Karpas-422 (cell line): ENCODE measurements at regions not wholly inside any gene's neighbourhood (a gene's known extent, or its start where the extent isn't known, plus 50 kb on each side); places are given as distances from the start of the nearest gene placed in this dataset.

Experiments used
- DNase-seq: peaks from one replicate; pipeline ENCODE4 v3.0.0-alpha.2; 2015
- H2AFZ ChIP-seq: fragments of 200-600 bp; sonication (generic); 2 replicates; pipeline ENCODE4 v1.6.1; 2014; ENCODE audit warnings: antibody characterized with exemption, low read length, mixed read lengths
- H3K27ac ChIP-seq: fragments of 200-600 bp; sonication (generic); 2 replicates; pipeline ENCODE4 v1.5.1; 2014; ENCODE audit warnings: mild to moderate bottlenecking, low read length, moderate library complexity
- H3K27me3 ChIP-seq: fragments of 200-600 bp; sonication (generic); 2 replicates; pipeline ENCODE4 v1.6.1; 2014; ENCODE audit warnings: low read length, mixed read lengths
- H3K36me3 ChIP-seq: fragments of 200-600 bp; sonication (generic); 2 replicates; pipeline ENCODE4 v1.6.1; 2014; ENCODE audit warnings: low read length, mixed read lengths; ENCODE audit not compliant: insufficient read depth
- H3K4me1 ChIP-seq: fragments of 200-600 bp; sonication (generic); 2 replicates; pipeline ENCODE4 v1.6.1; 2014; ENCODE audit warnings: mild to moderate bottlenecking, low read length, mixed read lengths
- H3K4me2 ChIP-seq: fragments of 200-600 bp; sonication (generic); 2 replicates; pipeline ENCODE4 v1.6.1; 2014; ENCODE audit warnings: low read length, low read depth, mild to moderate bottlenecking; ENCODE audit not compliant: poor library complexity, severe bottlenecking
- H3K4me3 ChIP-seq: fragments of 200-600 bp; sonication (generic); 2 replicates; pipeline ENCODE4 v1.5.1; 2014; ENCODE audit warnings: mild to moderate bottlenecking, antibody characterized with exemption, low read length, mixed read lengths
- H3K79me2 ChIP-seq: fragments of 200-600 bp; sonication (generic); 2 replicates; pipeline ENCODE4 v1.6.1; 2014; ENCODE audit warnings: mild to moderate bottlenecking, low read length, mixed read lengths
- H3K9ac ChIP-seq: fragments of 200-600 bp; sonication (generic); 2 replicates; pipeline ENCODE4 v1.6.0; 2014; ENCODE audit warnings: low read length
- H3K9me2 ChIP-seq: fragments of 200-600 bp; sonication (generic), shearing (Covaris generic); replicated peaks from 2 replicates; pipeline ENCODE4 v1.6.0; 2014; ENCODE audit warnings: mild to moderate bottlenecking, low read length, moderate library complexity; ENCODE audit not compliant: insufficient read depth
- H3K9me3 ChIP-seq: fragments of 300-700, 200-600 bp; sonication (generic); 2 replicates; pipeline ENCODE4 v1.6.1; 2014; ENCODE audit warnings: low read length, mixed read lengths
- H4K20me1 ChIP-seq: fragments of 200-600 bp; sonication (generic); 2 replicates; pipeline ENCODE4 v1.6.1; 2014; ENCODE audit warnings: mild to moderate bottlenecking, antibody characterized with exemption, low read length, low read depth; ENCODE audit not compliant: insufficient read depth

GRCh38 chr9:92183449-92183848 lies 68.2 kb upstream of the SPTLC1 start:
- no peaks in the 10 kb centered on the region for H3K9me3 ChIP-seq
- no peaks in the 10 kb centered on the region for H4K20me1 ChIP-seq
- H3K27me3 ChIP-seq = no peaks in the 10 kb centered on the region
- no peak for DNase-seq
- peaks cover 12% of the 10 kb centered on the region for H3K4me1 ChIP-seq
- no peak overlapping the region for H2AFZ ChIP-seq
- no peak overlapping the region for H3K4me2 ChIP-seq
- no peaks in the 10 kb centered on the region for H3K9me2 ChIP-seq
- no peak overlapping the region for H3K9ac ChIP-seq
- H3K79me2 ChIP-seq = no peaks in the 10 kb centered on the region
- H3K27ac ChIP-seq = no peak overlapping the region
- H3K4me3 ChIP-seq = no peak overlapping the region
- H3K36me3 ChIP-seq = no peaks in the 10 kb centered on the region

- peaks cover 12% of the 10 kb centered on the region for H3K4me1 ChIP-seq
- no peaks in the 10 kb centered on the region for H3K36me3 ChIP-seq
- no peak for DNase-seq
- H3K9me3 ChIP-seq = no peaks in the 10 kb centered on the region
- H3K9me2 ChIP-seq = no peaks in the 10 kb centered on the region
- no peak overlapping the region for H3K9ac ChIP-seq
- H3K27ac ChIP-seq = no peak overlapping the region
- H3K4me3 ChIP-seq = no peak overlapping the region
- H3K4me2 ChIP-seq = no peak overlapping the region
- H3K79me2 ChIP-seq = no peaks in the 10 kb centered on the region
- H4K20me1 ChIP-seq = no peaks in the 10 kb centered on the region
- H2AFZ ChIP-seq = no peak overlapping the region; the same call in 1 of the 2 replicates
- no peaks in the 10 kb centered on the region for H3K27me3 ChIP-seq
Measured at GRCh38 chr9:92181296-92181695, 66.1 kb upstream of the SPTLC1 start.

DNA sequence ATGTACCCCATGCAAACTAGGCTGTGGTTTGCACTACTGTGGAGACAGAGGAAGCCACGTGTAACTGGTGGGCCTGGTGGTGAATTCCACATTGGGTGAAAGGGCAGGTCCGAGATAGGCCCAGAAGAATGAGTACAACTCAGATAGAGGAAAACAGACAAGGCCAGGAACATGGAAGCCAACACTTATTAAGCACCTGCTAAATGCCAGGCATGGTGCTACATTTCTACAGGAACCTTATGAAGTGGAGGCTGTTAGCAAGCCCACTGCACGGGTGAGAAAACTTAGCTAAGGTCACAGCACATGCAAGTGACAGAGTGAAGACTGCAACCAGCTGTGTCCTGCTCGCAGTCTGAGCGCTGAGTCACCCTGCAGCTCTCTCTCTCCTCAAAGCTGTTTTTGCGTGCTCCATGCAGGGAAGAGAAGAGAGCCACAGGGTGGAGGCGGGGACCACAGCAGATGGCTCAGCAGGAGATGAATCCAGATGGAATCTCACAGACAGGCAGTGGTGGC lies 65.5 kb upstream of the SPTLC1 start:
- H3K9me2 ChIP-seq = no peaks in the 10 kb centered on the region
- no peak overlapping the region; the same call in 1 of the 2 replicates for H2AFZ ChIP-seq
- no peak overlapping the region for H3K4me2 ChIP-seq
- H3K9ac ChIP-seq = no peak overlapping the region
- no peak overlapping the region for H3K4me3 ChIP-seq
- H3K4me1 ChIP-seq = peaks cover 12% of the 10 kb centered on the region
- H3K79me2 ChIP-seq = no peaks in the 10 kb centered on the region
- H3K27ac ChIP-seq = no peak overlapping the region
- peak; percentile 46 for DNase-seq
- H3K27me3 ChIP-seq = no peaks in the 10 kb centered on the region
- no peaks in the 10 kb centered on the region for H4K20me1 ChIP-seq
- no peaks in the 10 kb centered on the region for H3K36me3 ChIP-seq
- H3K9me3 ChIP-seq = no peaks in the 10 kb centered on the region

- H3K27ac ChIP-seq = no peak overlapping the region
- no peak overlapping the region for H2AFZ ChIP-seq
- peaks cover 12% of the 10 kb centered on the region for H3K4me1 ChIP-seq
- H3K4me3 ChIP-seq = no peak overlapping the region
- no peak overlapping the region for H3K9ac ChIP-seq
- no peaks in the 10 kb centered on the region for H3K36me3 ChIP-seq
- no peaks in the 10 kb centered on the region for H4K20me1 ChIP-seq
- H3K4me2 ChIP-seq = no peak overlapping the region
- H3K27me3 ChIP-seq = no peaks in the 10 kb centered on the region
- H3K9me2 ChIP-seq = no peaks in the 10 kb centered on the region
- no peaks in the 10 kb centered on the region for H3K9me3 ChIP-seq
- no peaks in the 10 kb centered on the region for H3K79me2 ChIP-seq
- DNase-seq = no peak
Measured at GRCh38 chr9:92180002-92180400, 64.8 kb upstream of the SPTLC1 start.

DNA sequence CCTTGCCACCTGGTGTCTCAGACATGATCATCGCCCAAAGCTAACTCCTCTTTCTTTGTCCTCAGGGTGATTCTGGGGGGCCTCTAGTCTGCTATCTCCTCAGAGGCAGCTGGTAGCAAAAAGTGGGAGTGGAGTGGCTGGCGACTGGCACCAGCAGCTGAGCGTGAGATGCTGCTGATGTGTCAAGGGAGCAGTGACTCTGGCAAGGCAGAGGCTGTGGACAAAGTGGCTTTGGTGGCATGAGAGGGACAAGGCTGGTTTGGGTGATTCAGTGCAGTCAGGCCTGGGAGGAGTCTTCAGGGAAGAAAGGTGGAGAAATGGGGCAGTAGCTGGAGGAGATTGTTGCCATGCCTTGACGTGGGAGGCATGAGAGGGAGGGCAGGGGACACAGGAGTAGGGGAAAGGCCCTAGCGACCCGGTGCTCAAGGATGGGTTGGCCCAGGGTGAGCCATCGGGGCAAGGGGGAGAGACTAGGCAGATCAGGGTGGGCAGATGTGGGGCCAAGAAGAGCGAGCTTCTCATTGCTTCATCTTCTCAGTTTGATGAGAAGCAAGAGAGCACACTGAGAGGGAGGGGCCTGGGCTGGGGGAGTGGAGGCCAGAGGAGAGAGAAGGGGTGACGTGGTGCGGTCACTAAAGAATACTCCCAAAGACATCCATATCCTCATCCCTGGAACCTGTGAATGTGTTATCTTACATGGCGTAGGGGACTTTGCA lies 64.2 kb upstream of the SPTLC1 start:
- no peak overlapping the region for H3K4me2 ChIP-seq
- H2AFZ ChIP-seq = no peak overlapping the region
- no peak overlapping the region for H3K9ac ChIP-seq
- H3K9me3 ChIP-seq = no peaks in the 10 kb centered on the region
- H3K4me1 ChIP-seq = peaks cover 12% of the 10 kb centered on the region
- H3K79me2 ChIP-seq = no peaks in the 10 kb centered on the region
- no peak overlapping the region for H3K27ac ChIP-seq
- no peak overlapping the region for H3K4me3 ChIP-seq
- no peaks in the 10 kb centered on the region for H3K27me3 ChIP-seq
- DNase-seq = no peak
- H4K20me1 ChIP-seq = no peaks in the 10 kb centered on the region
- no peaks in the 10 kb centered on the region for H3K9me2 ChIP-seq
- no peaks in the 10 kb centered on the region for H3K36me3 ChIP-seq

DNA sequence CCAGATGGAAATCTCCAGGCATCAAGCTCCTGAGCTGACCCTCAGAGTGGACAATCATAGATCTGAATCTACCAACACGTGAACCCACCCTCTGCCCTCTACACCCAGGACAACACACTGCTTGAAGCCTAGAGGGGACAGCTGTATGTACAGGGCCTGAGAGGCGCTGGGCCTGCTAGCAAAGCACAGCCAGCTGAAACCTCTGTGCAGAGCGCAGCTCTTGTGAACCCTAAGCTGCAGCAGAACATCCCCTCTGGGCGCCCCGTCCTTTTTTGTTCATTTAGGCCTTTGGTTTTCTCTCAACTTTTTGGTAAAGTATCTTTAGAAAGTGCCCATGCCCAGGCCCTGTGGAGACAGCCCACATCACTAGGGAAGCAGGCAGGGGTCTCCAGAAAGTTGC lies 62.4 kb upstream of the SPTLC1 start:
- H3K27ac ChIP-seq = no peak overlapping the region
- H3K9me2 ChIP-seq = no peaks in the 10 kb centered on the region
- H3K4me2 ChIP-seq = no peak overlapping the region
- no peak overlapping the region for H3K9ac ChIP-seq
- no peak overlapping the region for H3K4me3 ChIP-seq
- no peak for DNase-seq
- H2AFZ ChIP-seq = no peak overlapping the region
- no peaks in the 10 kb centered on the region for H3K9me3 ChIP-seq
- peaks cover 12% of the 10 kb centered on the region for H3K4me1 ChIP-seq
- H3K36me3 ChIP-seq = no peaks in the 10 kb centered on the region
- H3K79me2 ChIP-seq = no peaks in the 10 kb centered on the region
- no peaks in the 10 kb centered on the region for H4K20me1 ChIP-seq
- no peaks in the 10 kb centered on the region for H3K27me3 ChIP-seq

DNA sequence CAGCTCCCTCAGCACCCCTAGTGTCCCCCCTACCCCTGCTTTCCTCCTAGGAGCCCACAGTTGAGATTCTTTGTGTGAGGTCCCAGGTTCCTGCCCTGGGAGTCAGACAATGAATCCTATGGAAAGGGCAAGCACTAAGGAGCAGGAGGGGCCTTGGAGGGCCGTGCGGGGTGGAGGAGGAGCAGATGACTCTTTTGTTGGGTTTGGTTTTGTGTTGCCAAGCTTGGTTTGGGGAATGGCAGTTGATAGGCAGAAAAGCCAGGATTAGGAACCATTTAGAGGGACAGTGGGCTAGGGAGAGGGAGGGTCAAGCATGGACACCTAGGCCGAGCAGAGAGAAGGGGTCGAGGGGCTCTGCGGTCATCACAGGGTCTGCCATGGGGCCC lies 61.6 kb upstream of the SPTLC1 start:
- Histone ChIP-seq H3K4me3 (no peak overlapping the region), H3K27ac (no peak overlapping the region)

GRCh38 chr9:92176068-92176799 lies 61.0 kb upstream of the SPTLC1 start:
- peaks cover 11% of the 10 kb centered on the region for H3K4me1 ChIP-seq
- no peaks in the 10 kb centered on the region for H3K27me3 ChIP-seq
- no peaks in the 10 kb centered on the region for H3K9me2 ChIP-seq
- H3K4me3 ChIP-seq = no peak overlapping the region
- H3K27ac ChIP-seq = no peak overlapping the region
- no peak overlapping the region for H2AFZ ChIP-seq
- H3K9ac ChIP-seq = no peak overlapping the region
- H3K79me2 ChIP-seq = no peaks in the 10 kb centered on the region
- H3K9me3 ChIP-seq = no peaks in the 10 kb centered on the region
- no peaks in the 10 kb centered on the region for H3K36me3 ChIP-seq
- no peaks in the 10 kb centered on the region for H4K20me1 ChIP-seq
- peak; percentile 64 for DNase-seq
- H3K4me2 ChIP-seq = no peak overlapping the region

More for the DNA sequence above, 61.6 kb upstream of the SPTLC1 start:
- H3K4me2 ChIP-seq = no peak overlapping the region
- H3K9me3 ChIP-seq = no peaks in the 10 kb centered on the region
- H3K36me3 ChIP-seq = no peaks in the 10 kb centered on the region
- H3K9ac ChIP-seq = no peak overlapping the region
- no peaks in the 10 kb centered on the region for H4K20me1 ChIP-seq
- no peaks in the 10 kb centered on the region for H3K9me2 ChIP-seq
- H3K27me3 ChIP-seq = no peaks in the 10 kb centered on the region
- H2AFZ ChIP-seq = no peak overlapping the region
- no peaks in the 10 kb centered on the region for H3K79me2 ChIP-seq
- DNase-seq = no peak
- peaks cover 12% of the 10 kb centered on the region for H3K4me1 ChIP-seq
